BJ (cell line): ENCODE measurements at regions not wholly inside any gene's neighbourhood (a gene's known extent, or its start where the extent isn't known, plus 50 kb on each side); places are given as distances from the start of the nearest gene placed in this dataset.

Experiments
- CTCF ChIA-PET: fragments of 350-600 bp; formaldehyde crosslinking; extraction: SDS; loops from one replicate; lab custom pipeline; 2021; ENCODE audit warnings: antibody characterized with exemption, inconsistent platforms; lab: Yijun Ruan, JAX
- POLR2A ChIA-PET: fragments of 300-600 bp; sonication (Branson Sonifier 250); formaldehyde crosslinking; extraction: SDS; loops from one replicate; lab custom pipeline; 2021; ENCODE audit warnings: antibody characterized with exemption; lab: Charles Lee
- DNase-seq: peaks from one replicate; pipeline ENCODE4 v3.0.0-alpha.2; 2011; ENCODE audit warnings: low read depth
- H3K27me3 ChIP-seq: 2 replicates; pipeline ENCODE4 v1.6.0; 2011; ENCODE audit warnings: low read length; ENCODE audit not compliant: control insufficient read depth, insufficient read depth
- H3K36me3 ChIP-seq: 2 replicates; pipeline ENCODE4 v1.5.1; 2011; ENCODE audit warnings: low read length; ENCODE audit not compliant: control insufficient read depth, insufficient read depth
- H3K4me3 ChIP-seq: 2 replicates; pipeline ENCODE4 v1.5.1; 2011; ENCODE audit warnings: low read depth, mild to moderate bottlenecking, control low read depth, low read length
- TF ChIP-seq, protein P1 (sequence below): IDR thresholded peaks from 2 replicates; pipeline ENCODE4 v1.5.1; 2011; ENCODE audit warnings: low read depth, mild to moderate bottlenecking, control low read depth, inconsistent platforms, low read length, moderate library complexity; ENCODE audit not compliant: insufficient read depth

GRCh38 chr4:183586824-183587223, 72.2 kb downstream of the RWDD4 start:
- H3K36me3 ChIP-seq: no peaks in the 10 kb centered on the region
- ChIA-PET CTCF (interaction anchor here (0.6 kb wide), 1 partner anchor 18 kb away, joined by 3 read pairs; no protein-coding TSS in a partner anchor), POLR2A (no interaction called here)
- DNase-seq: no peak
- TF ChIP-seq, protein P1, sequence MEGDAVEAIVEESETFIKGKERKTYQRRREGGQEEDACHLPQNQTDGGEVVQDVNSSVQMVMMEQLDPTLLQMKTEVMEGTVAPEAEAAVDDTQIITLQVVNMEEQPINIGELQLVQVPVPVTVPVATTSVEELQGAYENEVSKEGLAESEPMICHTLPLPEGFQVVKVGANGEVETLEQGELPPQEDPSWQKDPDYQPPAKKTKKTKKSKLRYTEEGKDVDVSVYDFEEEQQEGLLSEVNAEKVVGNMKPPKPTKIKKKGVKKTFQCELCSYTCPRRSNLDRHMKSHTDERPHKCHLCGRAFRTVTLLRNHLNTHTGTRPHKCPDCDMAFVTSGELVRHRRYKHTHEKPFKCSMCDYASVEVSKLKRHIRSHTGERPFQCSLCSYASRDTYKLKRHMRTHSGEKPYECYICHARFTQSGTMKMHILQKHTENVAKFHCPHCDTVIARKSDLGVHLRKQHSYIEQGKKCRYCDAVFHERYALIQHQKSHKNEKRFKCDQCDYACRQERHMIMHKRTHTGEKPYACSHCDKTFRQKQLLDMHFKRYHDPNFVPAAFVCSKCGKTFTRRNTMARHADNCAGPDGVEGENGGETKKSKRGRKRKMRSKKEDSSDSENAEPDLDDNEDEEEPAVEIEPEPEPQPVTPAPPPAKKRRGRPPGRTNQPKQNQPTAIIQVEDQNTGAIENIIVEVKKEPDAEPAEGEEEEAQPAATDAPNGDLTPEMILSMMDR: no peak
- no peak overlapping the region for H3K4me3 ChIP-seq
- H3K27me3 ChIP-seq: no peaks in the 10 kb centered on the region

DNA sequence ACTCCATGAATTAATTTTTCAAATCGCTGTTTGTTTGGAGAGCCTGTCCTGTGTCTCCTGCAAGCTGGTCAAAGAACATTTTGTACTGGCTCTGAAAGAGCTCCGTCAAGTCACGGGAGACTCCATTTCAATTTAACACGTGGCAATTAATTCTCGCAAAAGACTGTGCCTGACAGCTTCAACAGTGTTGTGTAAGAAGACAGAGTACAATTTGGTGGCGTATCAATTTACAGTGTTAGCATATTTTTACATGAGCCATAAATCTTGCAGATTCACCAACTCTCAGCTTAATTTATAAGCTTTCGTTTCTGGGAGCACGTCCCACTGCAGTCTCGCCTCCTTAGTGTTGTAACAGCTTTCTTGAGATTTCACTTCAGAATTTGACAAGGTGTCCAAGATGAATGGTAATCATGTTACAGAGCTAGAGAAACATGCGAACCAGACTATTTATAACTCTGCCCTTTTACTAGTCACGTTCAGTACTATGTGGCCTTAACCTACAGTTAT, 70.8 kb downstream of the RWDD4 start:
- no peaks in the 10 kb centered on the region for H3K36me3 ChIP-seq
- CTCF ChIA-PET: interaction anchor here (0.9 to 2.1 kb wide), 3 partner anchors 12 to 144 kb away, joined by 3 to 8 read pairs (median 3); partner anchors contain the start of gene CDKN2AIP
- TF ChIP-seq, protein P1: no peak
- no peaks in the 10 kb centered on the region for H3K27me3 ChIP-seq
- DNase-seq: no peak
- H3K4me3 ChIP-seq: peak overlapping the region; percentile 21; the same call in 1 of the 2 replicates
- POLR2A ChIA-PET: no interaction called here

GRCh38 chr4:183588691-183589090, 70.3 kb downstream of the RWDD4 start:
- ChIA-PET CTCF (interaction anchor here (0.9 to 2.1 kb wide), 3 partner anchors 12 to 145 kb away, joined by 3 to 8 read pairs (median 3); partner anchors contain the start of gene CDKN2AIP), POLR2A (no interaction called here)
- H3K27me3 ChIP-seq: no peaks in the 10 kb centered on the region
- no peak for DNase-seq
- H3K36me3 ChIP-seq: no peaks in the 10 kb centered on the region
- H3K4me3 ChIP-seq: no peak overlapping the region
- TF ChIP-seq, protein P1: no peak

DNA sequence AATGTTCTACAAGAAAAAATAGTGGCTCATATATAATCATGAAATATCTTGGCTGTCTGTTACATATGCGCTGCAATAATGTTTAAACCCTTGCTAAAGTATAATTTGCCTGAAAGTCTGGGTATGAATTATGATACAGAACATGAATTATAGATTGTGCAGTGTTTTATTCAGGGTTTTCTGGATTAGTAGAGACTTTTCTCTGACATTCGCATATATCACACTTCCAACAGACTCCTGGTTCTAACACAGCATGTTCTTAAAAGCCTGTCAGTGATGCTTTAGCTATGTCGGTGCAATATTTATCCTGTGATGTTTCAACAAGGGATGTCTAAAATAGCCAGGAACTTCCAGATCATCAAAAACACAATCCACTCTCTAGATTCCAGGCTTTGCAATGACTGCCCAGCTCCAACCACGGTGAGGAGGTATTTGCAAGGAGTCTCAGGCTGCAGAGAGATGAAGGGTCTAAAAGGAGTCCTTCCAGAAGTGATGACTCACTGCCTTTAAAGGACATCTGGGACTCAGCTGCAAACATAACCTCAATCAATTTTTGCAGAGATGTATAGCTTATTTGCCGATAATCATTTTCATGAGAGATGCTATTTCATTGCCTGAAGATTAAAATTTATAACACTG, 69.4 kb downstream of the RWDD4 start:
- POLR2A ChIA-PET: interaction anchor here (0.7 kb wide), 1 partner anchor 13 kb away, joined by 4 read pairs; no protein-coding TSS in a partner anchor
- Histone ChIP-seq H3K36me3 (no peaks in the 10 kb centered on the region), H3K27me3 (no peaks in the 10 kb centered on the region), H3K4me3 (no peak overlapping the region)
- CTCF ChIA-PET: interaction anchor here (1.4 to 2.1 kb wide), 2 partner anchors 10 to 11 kb away, joined by 4 to 8 read pairs; no protein-coding TSS in a partner anchor
- no peak for DNase-seq
- TF ChIP-seq, protein P1: no peak
